Breast epithelium (tissue), 3 donors: ENCODE measurements at regions not wholly inside any gene's neighbourhood (a gene's known extent, or its start where the extent isn't known, plus 50 kb on each side); places are given as distances from the start of the nearest gene placed in this dataset.

Source experiments
- POLR2A ChIP-seq: fragments of 450-650 bp; IDR thresholded peaks from one replicate; pipeline ENCODE4 v1.6.1; 2016; ENCODE audit warnings: antibody characterized with exemption, mild to moderate bottlenecking, moderate library complexity
- POLR2AphosphoS5 ChIP-seq, 3 donors: sonication (generic); formaldehyde crosslinking; IDR thresholded peaks; one replicate each; pipeline ENCODE4 v1.6.1; 2017; ENCODE audit warnings: antibody characterized with exemption in 3 of 3
- TF ChIP-seq, protein P1 (sequence below), 3 donors: fragments of 450-650 bp; IDR thresholded peaks; one replicate each; pipeline ENCODE4 v1.5.1; 2016 to 2017; ENCODE audit warnings: antibody characterized with exemption in 3 of 3, mild to moderate bottlenecking in 3 of 3, moderate library complexity in 3 of 3

GRCh38 chr4:187362937-187363857, 632.4 kb upstream of the ZFP42 start:
- no peak for TF ChIP-seq POLR2AphosphoS5 (IDR thresholded peaks at IDR 0.05)
- TF ChIP-seq POLR2A: no peak
- TF ChIP-seq, protein P1, sequence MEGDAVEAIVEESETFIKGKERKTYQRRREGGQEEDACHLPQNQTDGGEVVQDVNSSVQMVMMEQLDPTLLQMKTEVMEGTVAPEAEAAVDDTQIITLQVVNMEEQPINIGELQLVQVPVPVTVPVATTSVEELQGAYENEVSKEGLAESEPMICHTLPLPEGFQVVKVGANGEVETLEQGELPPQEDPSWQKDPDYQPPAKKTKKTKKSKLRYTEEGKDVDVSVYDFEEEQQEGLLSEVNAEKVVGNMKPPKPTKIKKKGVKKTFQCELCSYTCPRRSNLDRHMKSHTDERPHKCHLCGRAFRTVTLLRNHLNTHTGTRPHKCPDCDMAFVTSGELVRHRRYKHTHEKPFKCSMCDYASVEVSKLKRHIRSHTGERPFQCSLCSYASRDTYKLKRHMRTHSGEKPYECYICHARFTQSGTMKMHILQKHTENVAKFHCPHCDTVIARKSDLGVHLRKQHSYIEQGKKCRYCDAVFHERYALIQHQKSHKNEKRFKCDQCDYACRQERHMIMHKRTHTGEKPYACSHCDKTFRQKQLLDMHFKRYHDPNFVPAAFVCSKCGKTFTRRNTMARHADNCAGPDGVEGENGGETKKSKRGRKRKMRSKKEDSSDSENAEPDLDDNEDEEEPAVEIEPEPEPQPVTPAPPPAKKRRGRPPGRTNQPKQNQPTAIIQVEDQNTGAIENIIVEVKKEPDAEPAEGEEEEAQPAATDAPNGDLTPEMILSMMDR (IDR thresholded peaks at IDR 0.05): no peak
